Ammon's horn (tissue), 1 donor: ENCODE measurements at regions not wholly inside any gene's neighbourhood (a gene's known extent, or its start where the extent isn't known, plus 50 kb on each side); places are given as distances from the start of the nearest gene placed in this dataset.
A peak's percentile ranks its signal among the peaks of the same experiment; 100 is the strongest.
"Not testable (repeated sequence)": the region's sequence is repeated elsewhere in the genome, so short reads cannot be mapped to it uniquely, and the experiment has no call there.

Experiments
- DNase-seq: peaks from one replicate; pipeline ENCODE4 v3.0.0-alpha.2; 2016; ENCODE audit warnings: low spot score

- DNase-seq = no peak
Observed at GRCh38 chr6:120498711-120499110, 835.6 kb downstream of the TBC1D32 start.

GRCh38 chr6:120496661-120497060 is 837.6 kb downstream of the TBC1D32 start:
- no peak for DNase-seq

GRCh38 chr6:120493505-120493904 is 840.8 kb downstream of the TBC1D32 start:
- no peak for DNase-seq

DNA sequence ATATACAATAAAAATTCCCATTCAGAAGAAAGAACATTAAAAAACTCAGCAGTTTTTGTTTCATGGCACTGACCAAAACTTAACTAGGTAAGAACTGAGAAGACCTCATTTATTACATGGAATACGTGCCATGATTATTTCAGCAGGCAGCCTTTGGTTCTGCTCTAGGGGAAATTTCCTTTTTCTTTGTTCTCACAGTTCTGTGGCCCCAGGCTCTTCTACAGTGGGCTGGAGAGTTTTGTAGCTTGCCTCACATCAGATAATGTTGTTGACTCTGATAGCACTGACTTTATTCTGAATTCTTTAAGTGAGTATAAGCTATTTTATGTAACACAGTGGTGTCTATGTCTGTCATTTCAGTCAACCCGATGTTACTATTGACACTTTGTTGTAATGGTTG is 844.3 kb downstream of the TBC1D32 start:
- DNase-seq = no peak

- no peak for DNase-seq
Observed at GRCh38 chr6:120484146-120484545, 850.1 kb downstream of the TBC1D32 start.

GRCh38 chr6:120478650-120479049 is 855.6 kb downstream of the TBC1D32 start:
- no peak for DNase-seq

- no peak for DNase-seq
Observed at GRCh38 chr6:120473804-120474203, 860.5 kb downstream of the TBC1D32 start.

DNA sequence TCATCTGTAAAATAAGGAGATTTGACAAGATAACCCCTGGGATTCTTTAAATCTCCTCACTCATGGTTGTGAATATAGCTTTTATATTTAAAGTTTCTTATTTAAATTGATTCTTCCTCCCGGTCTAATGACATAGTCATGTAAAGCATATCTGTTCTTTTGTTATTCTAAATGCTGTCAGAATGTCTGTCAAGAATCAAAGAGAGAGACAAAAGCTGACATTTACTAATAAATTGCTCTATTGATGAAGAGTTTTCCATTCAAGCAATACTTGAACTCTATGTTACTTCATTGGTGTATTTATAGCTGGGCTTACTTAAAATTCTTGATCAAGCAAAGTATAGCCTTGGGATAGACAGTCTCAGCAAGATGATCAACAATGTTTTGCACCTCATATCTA is 865.8 kb downstream of the TBC1D32 start:
- no peak for DNase-seq

GRCh38 chr6:120451508-120451907 is 882.8 kb downstream of the TBC1D32 start:
- DNase-seq = no peak

GRCh38 chr6:120447605-120448004 is 886.7 kb downstream of the TBC1D32 start:
- no peak for DNase-seq

- not testable (repeated sequence) for DNase-seq
Observed at GRCh38 chr6:120432840-120433239, 901.4 kb downstream of the TBC1D32 start.

DNA sequence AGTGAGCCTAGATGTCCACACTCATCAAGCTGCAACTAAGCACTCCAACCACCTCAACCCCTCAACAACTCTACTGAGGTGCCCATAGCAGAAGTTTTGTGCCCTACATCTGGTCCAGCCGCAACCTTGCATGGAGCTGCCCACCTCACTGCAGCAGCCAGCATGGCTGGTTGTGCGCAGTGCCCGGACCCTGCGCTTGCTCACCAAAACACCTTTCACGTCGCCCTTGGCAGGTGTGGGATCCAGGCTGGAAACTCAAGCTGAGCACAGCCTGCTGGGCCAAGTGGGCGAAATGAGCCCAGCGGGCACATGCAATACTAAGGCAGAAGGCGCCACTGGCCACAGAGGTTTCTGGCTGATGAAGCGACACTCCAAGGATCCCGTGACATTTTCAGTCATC is 902.4 kb downstream of the TBC1D32 start:
- DNase-seq = no peak

DNA sequence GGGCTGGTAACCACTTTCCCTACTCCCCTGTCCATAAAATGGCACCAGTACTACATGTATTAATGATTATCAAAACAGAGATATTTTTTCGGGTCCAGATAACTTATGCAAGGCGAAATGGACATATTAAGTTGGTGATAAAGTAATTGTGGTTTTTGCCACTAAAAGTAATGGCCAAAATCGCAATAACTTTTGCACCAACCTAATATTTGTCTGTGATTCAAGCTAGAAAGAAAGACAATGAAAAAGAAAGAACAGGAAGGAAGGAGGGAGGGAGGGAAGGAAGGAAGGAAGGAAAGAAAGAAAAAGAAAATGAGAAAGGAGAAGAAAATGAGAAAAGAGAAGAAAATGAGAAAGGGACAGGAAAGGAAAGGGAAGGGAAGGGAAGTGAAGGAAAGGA is 922.9 kb downstream of the TBC1D32 start:
- no peak for DNase-seq

DNA sequence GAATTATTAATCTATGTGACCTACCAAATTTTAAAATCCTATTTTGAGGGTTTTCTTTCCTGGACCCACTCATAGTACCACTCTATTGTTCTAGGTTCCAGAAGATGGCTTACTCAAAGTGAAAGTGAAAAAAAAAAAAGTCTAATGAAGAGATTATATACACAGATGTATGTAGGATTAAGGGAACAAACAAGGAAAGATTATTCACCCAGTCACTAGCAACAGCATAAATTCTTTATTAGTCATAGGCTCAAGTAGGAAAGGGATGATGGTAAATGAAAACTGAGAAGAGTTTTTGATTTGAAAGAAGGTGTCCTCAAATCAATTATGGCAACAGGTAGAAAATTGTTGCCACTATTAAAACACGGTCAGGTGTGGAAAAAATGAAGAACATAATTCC is 923.7 kb downstream of the TBC1D32 start:
- no peak for DNase-seq

DNA sequence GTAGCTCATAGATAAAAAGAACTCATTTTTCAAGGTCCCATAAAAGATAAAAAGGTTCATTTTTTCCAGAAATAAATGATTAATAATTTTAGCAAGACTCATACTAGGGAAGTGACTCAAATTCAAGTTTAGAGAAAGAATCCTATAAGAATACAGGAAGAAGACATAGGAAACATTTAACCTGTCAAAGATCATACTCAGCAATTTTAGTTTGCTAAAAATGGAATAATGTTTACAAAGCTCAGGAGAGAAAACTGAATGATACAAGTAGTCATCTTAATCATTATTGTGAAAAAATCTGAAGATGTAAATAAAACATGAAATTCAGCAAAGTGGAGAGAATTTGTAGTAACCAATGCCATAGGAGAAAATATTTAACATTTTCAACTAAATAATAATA is 926.6 kb downstream of the TBC1D32 start:
- no peak for DNase-seq

- DNase-seq = no peak
Observed at GRCh38 chr6:120405947-120406346, 928.3 kb downstream of the TBC1D32 start.

- DNase-seq = no peak
Observed at GRCh38 chr6:120395784-120396183, 938.5 kb downstream of the TBC1D32 start.

DNA sequence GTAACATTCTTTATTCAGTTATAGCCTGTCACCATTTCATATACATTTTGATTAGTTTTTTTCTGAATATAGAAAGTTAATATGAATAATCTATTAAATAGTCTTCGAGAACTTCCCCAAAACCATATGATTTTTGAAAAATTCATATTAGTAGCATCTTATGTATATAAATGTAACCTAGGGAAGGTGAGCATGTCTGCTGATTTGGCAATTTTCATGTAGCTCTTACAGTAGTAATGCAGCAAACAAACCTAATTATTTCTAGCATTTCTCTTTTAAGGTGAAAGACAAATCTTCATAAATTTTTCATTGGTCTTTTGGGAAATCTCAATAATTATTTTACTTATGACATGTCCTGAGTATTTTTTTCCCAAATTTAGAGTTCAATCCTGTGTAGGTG is 939.0 kb downstream of the TBC1D32 start:
- no peak for DNase-seq

DNA sequence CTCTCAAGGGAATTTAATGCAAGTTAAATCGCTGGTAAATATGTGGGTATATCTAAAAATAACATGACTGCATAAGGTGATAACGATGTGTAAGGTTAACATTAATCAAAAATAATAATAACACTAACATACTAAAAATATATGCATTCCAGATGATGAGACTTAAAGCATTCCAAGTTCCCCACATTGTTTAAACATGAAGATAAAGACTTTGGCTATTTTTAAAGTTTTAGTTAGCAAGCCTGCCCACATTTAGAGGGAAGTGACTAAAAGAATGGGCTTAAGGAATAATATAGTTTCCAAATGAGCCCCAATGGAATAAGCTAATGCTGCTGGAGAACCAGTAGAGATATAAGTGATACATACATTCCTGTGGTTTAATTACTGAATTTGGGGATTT is 941.3 kb downstream of the TBC1D32 start:
- no peak for DNase-seq

- DNase-seq = no peak
Observed at GRCh38 chr6:120384671-120385070, 949.6 kb downstream of the TBC1D32 start.

DNA sequence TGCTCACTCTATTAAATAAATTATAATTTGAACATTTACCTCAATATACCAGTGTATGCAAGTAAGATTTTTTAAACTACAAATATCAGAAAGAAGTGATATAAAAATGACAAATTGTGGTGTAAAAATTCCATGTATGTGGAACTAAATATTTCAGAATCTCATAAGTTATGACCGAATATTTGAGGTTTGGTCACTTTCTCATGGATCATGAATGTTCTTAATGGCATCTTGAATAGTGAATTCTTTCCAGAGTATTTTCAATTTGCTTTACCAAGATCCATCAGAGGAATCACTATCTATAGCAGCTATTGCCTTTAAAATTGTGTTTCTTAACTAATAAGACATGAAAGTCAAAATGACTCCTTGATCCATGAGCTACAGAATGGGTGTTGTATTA is 950.6 kb downstream of the TBC1D32 start:
- no peak for DNase-seq

DNA sequence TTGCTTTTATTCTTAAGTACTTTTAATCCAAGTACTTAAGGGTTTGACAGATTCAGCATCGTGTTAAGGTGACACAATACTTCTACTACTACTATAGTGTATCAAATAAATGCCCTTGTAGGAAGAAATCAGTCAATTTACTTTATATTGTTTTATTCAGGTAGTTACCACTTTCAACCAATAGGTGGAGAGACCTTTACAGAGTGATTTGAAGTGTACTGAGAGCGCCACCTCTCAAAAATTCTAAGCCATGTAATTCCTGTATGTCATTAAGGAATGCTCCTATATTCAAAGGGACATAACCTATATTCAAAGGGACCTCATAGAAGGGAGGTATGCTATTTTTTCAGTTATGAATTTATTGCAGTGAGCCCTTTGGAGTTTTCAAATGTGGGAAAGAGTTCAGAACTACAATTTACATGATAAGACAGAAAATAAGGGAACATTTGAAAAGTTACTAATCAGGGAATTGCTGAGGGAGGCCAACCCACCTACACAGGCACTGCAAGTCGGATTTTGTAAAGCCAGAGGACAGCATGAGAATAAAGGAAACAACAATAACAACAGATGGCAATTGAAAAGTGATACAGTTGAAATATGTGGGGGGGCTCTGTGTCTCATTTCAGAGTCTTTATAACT is 955.6 kb downstream of the TBC1D32 start:
- DNase-seq = peak; percentile 16

DNA sequence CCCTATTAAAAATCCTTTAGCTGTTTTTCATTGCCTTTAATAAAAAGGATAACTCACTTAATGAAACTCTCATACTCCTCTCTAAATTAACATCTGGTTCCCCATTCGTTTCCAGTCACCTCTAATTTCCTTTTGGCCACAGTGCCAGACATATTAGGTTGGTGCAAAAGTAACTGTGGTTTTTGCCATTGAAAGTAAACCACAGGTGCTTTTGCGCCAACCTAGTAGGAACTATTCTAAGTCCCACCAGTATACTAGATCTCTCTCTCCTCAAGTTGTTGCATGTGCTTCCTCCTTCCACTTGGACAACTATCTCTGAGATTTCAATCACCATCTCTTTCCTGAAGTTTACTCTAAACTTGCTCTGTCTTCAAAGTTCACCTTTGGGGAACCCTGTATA is 961.1 kb downstream of the TBC1D32 start:
- DNase-seq = no peak

- no peak for DNase-seq
Observed at GRCh38 chr6:120363429-120363828, 970.9 kb downstream of the TBC1D32 start.

- DNase-seq = not testable (repeated sequence)
Observed at GRCh38 chr6:120358535-120358934, 975.7 kb downstream of the TBC1D32 start.
